SK-N-SH treated with all-trans-retinoic acid at 6 μM for 48 hours (cell line): ENCODE measurements at regions not wholly inside any gene's neighbourhood (a gene's known extent, or its start where the extent isn't known, plus 50 kb on each side); places are given as distances from the start of the nearest gene placed in this dataset.

Experiments used
- ESRRG ChIP-seq: fragments of 250-450 bp; sonication (Bioruptor Pico); IDR thresholded peaks from 2 replicates; pipeline ENCODE4 v1.6.1; 2021; ENCODE audit warnings: mild to moderate bottlenecking
- PPARA ChIP-seq: fragments of 250-450 bp; sonication (Bioruptor Pico); IDR thresholded peaks from 2 replicates; pipeline ENCODE4 v1.5.0; 2020; ENCODE audit warnings: mild to moderate bottlenecking, borderline replicate concordance
- RARB ChIP-seq: fragments of 250-450 bp; sonication (Bioruptor Pico); IDR thresholded peaks from 2 replicates; pipeline ENCODE4 v1.8.0; 2021; ENCODE audit warnings: mild to moderate bottlenecking, moderate library complexity
- SNAI2 ChIP-seq: fragments of 250-450 bp; sonication (Bioruptor Pico); IDR thresholded peaks from 2 replicates; pipeline ENCODE4 v1.5.0; 2020; ENCODE audit warnings: mild to moderate bottlenecking, moderate library complexity
- TOX ChIP-seq: fragments of 250-450 bp; sonication (Bioruptor Pico); IDR thresholded peaks from 2 replicates; pipeline ENCODE4 v1.8.0; 2021; ENCODE audit warnings: mild to moderate bottlenecking, moderate library complexity, borderline replicate concordance
- ZC3H10 ChIP-seq: fragments of 250-450 bp; sonication (Bioruptor Pico); IDR thresholded peaks from 2 replicates; pipeline ENCODE4 v1.5.1; 2021; ENCODE audit warnings: mild to moderate bottlenecking, moderate library complexity
- ZFP3 ChIP-seq: fragments of 250-450 bp; sonication (Bioruptor Pico); IDR thresholded peaks from 2 replicates; pipeline ENCODE4 v1.5.0; 2020; ENCODE audit warnings: mild to moderate bottlenecking, moderate library complexity
- ZFP30 ChIP-seq: fragments of 450-650 bp; formaldehyde crosslinking; IDR thresholded peaks from 2 replicates; pipeline ENCODE4 v1.5.0; 2022; ENCODE audit warnings: mild to moderate bottlenecking, moderate library complexity
- ZNF565 ChIP-seq: fragments of 450-650 bp; formaldehyde crosslinking; conservative IDR thresholded peaks from 2 replicates; pipeline ENCODE4 v1.5.0; 2020; ENCODE audit warnings: low read depth, mild to moderate bottlenecking, moderate library complexity
- ZNF70 ChIP-seq: fragments of 450-650 bp; formaldehyde crosslinking; IDR thresholded peaks from 2 replicates; pipeline ENCODE4 v1.5.0; 2020; ENCODE audit warnings: mild to moderate bottlenecking, moderate library complexity
- TF ChIP-seq, protein P1 (sequence below): fragments of 250-450 bp; sonication (Bioruptor Pico); IDR thresholded peaks from 2 replicates; pipeline ENCODE4 v1.5.1; 2020; ENCODE audit warnings: low read depth, mild to moderate bottlenecking, moderate library complexity
- TF ChIP-seq, protein P2 (sequence below): fragments of 250-450 bp; sonication (Bioruptor Pico); IDR thresholded peaks from 2 replicates; pipeline ENCODE4 v1.8.0; 2021; ENCODE audit warnings: low read depth, mild to moderate bottlenecking, moderate library complexity, borderline replicate concordance
- TF ChIP-seq, protein P3 (sequence below): fragments of 250-450 bp; sonication (Bioruptor Pico); IDR thresholded peaks from 2 replicates; pipeline ENCODE4 v1.8.0; 2020; ENCODE audit warnings: mild to moderate bottlenecking, moderate library complexity, borderline replicate concordance

DNA sequence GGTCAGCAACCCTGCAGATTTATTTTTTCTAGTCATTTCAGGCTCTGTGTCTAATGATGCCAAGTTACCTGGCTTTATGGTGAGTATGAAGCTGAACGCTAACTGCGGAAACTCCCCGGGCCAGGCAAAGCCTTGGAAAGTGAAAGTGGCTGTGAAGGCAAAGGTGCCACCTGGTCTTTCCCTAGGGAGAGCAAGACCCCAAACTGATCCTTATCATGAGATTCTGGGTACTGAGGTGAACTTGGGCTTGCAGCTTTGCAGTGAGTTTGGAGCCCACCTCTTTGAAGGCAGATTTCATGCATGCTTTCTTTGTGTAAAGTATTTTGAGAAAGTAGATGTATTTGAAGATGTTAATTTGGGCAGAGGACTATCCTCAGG lies 63.3 kb downstream of the CARTPT start:
- TF ChIP-seq SNAI2 (CRISPR knock-in tag) = no peak
- no peak for TF ChIP-seq ZC3H10
- TF ChIP-seq ZNF565 (CRISPR knock-in tag) = no peak
- TF ChIP-seq ZFP30 (CRISPR knock-in tag) = no peak
- TF ChIP-seq, protein P1, sequence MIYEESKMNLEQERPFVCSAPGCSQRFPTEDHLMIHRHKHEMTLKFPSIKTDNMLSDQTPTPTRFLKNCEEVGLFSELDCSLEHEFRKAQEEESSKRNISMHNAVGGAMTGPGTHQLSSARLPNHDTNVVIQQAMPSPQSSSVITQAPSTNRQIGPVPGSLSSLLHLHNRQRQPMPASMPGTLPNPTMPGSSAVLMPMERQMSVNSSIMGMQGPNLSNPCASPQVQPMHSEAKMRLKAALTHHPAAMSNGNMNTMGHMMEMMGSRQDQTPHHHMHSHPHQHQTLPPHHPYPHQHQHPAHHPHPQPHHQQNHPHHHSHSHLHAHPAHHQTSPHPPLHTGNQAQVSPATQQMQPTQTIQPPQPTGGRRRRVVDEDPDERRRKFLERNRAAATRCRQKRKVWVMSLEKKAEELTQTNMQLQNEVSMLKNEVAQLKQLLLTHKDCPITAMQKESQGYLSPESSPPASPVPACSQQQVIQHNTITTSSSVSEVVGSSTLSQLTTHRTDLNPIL (CRISPR knock-in tag) = no peak
- no peak for TF ChIP-seq PPARA (CRISPR knock-in tag)
- TF ChIP-seq TOX = no peak
- TF ChIP-seq ZNF70 (CRISPR knock-in tag) = no peak
- TF ChIP-seq, protein P2, sequence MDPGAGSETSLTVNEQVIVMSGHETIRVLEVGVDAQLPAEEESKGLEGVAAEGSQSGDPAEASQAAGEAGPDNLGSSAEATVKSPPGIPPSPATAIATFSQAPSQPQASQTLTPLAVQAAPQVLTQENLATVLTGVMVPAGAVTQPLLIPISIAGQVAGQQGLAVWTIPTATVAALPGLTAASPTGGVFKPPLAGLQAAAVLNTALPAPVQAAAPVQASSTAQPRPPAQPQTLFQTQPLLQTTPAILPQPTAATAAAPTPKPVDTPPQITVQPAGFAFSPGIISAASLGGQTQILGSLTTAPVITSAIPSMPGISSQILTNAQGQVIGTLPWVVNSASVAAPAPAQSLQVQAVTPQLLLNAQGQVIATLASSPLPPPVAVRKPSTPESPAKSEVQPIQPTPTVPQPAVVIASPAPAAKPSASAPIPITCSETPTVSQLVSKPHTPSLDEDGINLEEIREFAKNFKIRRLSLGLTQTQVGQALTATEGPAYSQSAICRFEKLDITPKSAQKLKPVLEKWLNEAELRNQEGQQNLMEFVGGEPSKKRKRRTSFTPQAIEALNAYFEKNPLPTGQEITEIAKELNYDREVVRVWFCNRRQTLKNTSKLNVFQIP (CRISPR knock-in tag) = no peak
- TF ChIP-seq, protein P3, sequence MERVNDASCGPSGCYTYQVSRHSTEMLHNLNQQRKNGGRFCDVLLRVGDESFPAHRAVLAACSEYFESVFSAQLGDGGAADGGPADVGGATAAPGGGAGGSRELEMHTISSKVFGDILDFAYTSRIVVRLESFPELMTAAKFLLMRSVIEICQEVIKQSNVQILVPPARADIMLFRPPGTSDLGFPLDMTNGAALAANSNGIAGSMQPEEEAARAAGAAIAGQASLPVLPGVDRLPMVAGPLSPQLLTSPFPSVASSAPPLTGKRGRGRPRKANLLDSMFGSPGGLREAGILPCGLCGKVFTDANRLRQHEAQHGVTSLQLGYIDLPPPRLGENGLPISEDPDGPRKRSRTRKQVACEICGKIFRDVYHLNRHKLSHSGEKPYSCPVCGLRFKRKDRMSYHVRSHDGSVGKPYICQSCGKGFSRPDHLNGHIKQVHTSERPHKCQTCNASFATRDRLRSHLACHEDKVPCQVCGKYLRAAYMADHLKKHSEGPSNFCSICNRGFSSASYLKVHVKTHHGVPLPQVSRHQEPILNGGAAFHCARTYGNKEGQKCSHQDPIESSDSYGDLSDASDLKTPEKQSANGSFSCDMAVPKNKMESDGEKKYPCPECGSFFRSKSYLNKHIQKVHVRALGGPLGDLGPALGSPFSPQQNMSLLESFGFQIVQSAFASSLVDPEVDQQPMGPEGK (CRISPR knock-in tag) = no peak
- no peak for TF ChIP-seq ZFP3 (CRISPR knock-in tag)
- TF ChIP-seq RARB (CRISPR knock-in tag) = no peak
- no peak for TF ChIP-seq ESRRG (CRISPR knock-in tag)
